ENCODE measurements at regions not wholly inside any gene's neighbourhood (a gene's known extent, or its start where the extent isn't known, plus 50 kb on each side); places are given as distances from the start of the nearest gene placed in this dataset.
A peak's percentile ranks its signal among the peaks of the same experiment; 100 is the strongest.

DNA sequence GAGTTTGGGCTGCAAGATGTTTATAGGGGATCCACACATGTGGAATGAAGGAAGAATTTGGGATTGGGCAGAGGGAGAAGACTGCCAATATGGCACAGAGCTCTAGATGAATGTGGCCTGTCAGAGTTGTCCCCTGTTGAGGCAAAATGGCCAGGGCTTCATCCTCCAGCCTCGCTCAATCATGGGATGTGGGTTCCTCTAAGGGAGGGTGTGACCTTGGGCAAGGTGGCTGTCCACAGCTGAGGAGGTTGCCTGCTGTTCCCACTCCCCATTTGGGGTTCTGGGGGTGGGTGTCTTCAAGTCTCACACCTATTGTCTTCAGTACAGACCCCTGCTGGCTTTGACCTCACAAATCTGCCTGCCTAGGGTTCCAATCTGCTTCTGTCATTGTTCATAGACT lies 121.6 kb upstream of the FAM204A start:
- no peak for DNase-seq
- Mint-ChIP-seq H3K36me3 (ENCODE audit: low read depth) (no peaks in the 10 kb centered on the region), H3K4me1 (peaks cover 13% of the 10 kb centered on the region), H3K9me3 (peaks cover 3% of the 10 kb centered on the region), H3K4me3 (no peak overlapping the region), H3K27me3 (ENCODE audit: low read depth, poor library complexity) (peaks cover 32% of the 10 kb centered on the region), H3K27ac (no peak overlapping the region)
- TF ChIP-seq, protein P1, sequence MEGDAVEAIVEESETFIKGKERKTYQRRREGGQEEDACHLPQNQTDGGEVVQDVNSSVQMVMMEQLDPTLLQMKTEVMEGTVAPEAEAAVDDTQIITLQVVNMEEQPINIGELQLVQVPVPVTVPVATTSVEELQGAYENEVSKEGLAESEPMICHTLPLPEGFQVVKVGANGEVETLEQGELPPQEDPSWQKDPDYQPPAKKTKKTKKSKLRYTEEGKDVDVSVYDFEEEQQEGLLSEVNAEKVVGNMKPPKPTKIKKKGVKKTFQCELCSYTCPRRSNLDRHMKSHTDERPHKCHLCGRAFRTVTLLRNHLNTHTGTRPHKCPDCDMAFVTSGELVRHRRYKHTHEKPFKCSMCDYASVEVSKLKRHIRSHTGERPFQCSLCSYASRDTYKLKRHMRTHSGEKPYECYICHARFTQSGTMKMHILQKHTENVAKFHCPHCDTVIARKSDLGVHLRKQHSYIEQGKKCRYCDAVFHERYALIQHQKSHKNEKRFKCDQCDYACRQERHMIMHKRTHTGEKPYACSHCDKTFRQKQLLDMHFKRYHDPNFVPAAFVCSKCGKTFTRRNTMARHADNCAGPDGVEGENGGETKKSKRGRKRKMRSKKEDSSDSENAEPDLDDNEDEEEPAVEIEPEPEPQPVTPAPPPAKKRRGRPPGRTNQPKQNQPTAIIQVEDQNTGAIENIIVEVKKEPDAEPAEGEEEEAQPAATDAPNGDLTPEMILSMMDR (IDR thresholded peaks at IDR 0.05) = no peak

DNA sequence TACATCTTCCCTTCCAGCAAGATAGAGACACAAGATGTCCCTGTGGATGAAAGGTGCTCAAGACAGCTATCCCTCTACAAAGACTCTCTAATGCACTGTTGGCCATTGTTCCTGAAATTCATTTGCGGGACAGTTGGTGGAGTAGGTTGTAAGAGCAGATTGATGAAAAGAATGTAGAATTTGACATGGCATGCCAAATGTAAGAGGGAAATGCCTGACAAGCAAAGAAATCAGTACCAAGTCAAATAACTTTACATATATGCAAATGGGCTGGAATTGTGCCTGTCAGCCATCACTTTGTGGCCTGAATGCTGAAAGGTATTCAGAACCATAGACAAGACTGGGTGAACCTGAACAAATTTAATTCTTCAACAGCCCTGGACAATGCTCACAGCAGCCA lies 120.3 kb upstream of the FAM204A start:
- Mint-ChIP-seq H3K4me3 (no peak overlapping the region), H3K27ac (no peak overlapping the region), H3K27me3 (ENCODE audit: low read depth, poor library complexity) (peaks cover 26% of the 10 kb centered on the region), H3K36me3 (ENCODE audit: low read depth) (no peaks in the 10 kb centered on the region), H3K9me3 (peaks cover 3% of the 10 kb centered on the region), H3K4me1 (peaks cover 14% of the 10 kb centered on the region)
- DNase-seq = no peak
- TF ChIP-seq, protein P1 (IDR thresholded peaks at IDR 0.05) = no peak

DNA sequence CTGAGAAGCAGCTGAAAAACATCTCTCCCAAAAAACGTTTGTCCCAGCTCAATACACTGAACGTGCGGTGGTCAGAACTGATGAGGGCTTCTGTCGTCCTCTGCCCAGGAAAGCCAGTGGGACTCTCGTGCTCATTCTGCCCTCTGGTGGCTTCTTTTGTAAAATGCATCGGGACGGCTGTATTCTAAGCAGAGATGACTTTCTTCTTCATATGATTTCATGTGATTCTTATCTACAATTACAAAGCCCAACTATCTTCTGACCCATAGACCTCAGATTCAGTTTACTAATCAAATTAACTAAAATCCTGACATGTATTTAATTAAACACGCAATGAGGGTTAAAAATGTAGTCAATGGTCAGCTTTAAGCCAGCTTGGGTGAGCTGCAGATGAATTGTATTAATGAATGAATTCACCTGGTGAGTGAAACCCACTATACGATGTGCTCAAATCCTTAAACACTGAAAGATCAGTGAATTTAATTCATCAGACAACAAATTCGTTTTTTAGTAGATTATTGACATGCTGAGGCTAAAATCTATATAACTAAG lies 117.6 kb upstream of the FAM204A start:
- Mint-ChIP-seq H3K4me1 (peaks cover 38% of the 10 kb centered on the region), H3K36me3 (ENCODE audit: low read depth) (no peaks in the 10 kb centered on the region), H3K27me3 (ENCODE audit: low read depth, poor library complexity) (peaks cover 15% of the 10 kb centered on the region), H3K9me3 (peaks cover 3% of the 10 kb centered on the region), H3K4me3 (no peak overlapping the region), H3K27ac (no peak overlapping the region)
- TF ChIP-seq, protein P1 (IDR thresholded peaks at IDR 0.05) = peak; percentile 69
- DNase-seq = peak; percentile 76

DNA sequence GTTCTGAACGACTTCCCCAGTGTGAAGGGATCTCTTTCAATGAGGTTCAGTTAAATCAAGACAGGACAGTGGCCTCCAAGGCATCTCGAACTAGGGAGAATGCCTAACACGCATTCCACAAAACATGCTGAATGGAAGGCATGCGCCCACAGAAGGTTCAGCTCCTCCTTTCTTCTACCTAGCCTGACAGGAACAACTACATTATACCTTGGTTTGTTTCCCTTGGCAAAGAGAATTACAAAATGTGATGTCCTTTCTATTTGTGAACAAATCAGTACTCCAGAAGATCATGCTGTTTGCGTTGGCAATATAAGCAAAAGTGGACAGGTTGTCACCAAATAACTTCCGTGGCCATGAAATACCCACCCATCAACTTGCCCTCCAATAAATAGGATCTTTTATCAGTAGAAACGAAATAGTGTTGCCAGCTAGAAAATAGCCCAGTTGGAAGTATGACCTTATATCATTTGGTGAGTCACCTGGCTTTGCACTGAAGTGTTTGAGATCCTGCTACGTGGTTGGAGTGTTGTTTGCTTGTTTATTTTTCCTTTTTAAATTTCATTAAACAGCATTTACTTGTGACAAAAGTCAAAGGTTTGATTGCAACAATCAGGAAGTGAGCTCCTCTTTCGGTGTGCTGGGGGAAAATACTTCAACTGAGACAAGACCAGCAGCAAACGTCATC lies 117.0 kb upstream of the FAM204A start:
- TF ChIP-seq, protein P1 (IDR thresholded peaks at IDR 0.05) = no peak
- Mint-ChIP-seq H3K36me3 (ENCODE audit: low read depth) (no peaks in the 10 kb centered on the region), H3K27ac (no peak overlapping the region), H3K9me3 (no peaks in the 10 kb centered on the region), H3K27me3 (ENCODE audit: low read depth, poor library complexity) (peaks cover 11% of the 10 kb centered on the region), H3K4me3 (no peak overlapping the region), H3K4me1 (peaks cover 44% of the 10 kb centered on the region)
- DNase-seq = no peak

DNA sequence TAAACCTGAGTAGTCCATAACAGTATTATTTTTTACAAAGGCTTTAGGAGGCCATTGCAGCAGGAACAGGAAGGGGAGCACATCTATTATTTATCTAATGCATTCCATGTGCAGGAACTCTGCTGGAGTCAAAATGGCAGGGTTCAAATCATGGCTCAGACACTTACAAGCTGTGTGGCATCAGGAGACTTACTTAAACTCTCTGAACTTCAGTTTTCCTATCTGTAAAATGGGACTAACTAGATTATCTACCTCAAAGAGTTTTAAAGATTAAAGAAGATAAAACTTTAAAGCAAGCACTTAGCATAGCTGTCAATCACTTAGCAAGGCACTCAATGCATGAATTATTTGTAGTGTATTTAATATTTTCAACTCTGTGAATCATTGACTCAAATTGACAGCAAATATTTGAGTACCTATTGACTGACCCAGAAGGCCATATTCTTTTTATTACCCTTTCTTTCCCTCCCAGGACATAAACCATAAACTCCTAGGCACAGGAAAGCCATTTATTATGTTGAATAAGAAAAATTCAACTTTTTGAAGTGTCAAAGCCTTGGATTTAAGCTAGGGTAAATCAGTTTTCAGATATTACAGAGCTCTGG lies 115.8 kb upstream of the FAM204A start:
- Mint-ChIP-seq H3K27ac (no peak overlapping the region), H3K4me3 (no peak overlapping the region), H3K9me3 (no peaks in the 10 kb centered on the region), H3K36me3 (ENCODE audit: low read depth) (no peaks in the 10 kb centered on the region), H3K27me3 (ENCODE audit: low read depth, poor library complexity) (peaks cover 3% of the 10 kb centered on the region), H3K4me1 (peaks cover 52% of the 10 kb centered on the region)
- TF ChIP-seq, protein P1 (IDR thresholded peaks at IDR 0.05) = no peak
- no peak for DNase-seq
